OCI-LY3 (cell line): ENCODE measurements at regions not wholly inside any gene's neighbourhood (a gene's known extent, or its start where the extent isn't known, plus 50 kb on each side); places are given as distances from the start of the nearest gene placed in this dataset.
A peak's percentile ranks its signal among the peaks of the same experiment; 100 is the strongest.

Experiments
- H2AFZ ChIP-seq: fragments of 200-600, 300-600 bp; shearing (Covaris generic); 2 replicates; pipeline ENCODE4 v1.6.0; 2014; ENCODE audit warnings: antibody characterized with exemption, low read depth, low read length
- H3K27ac ChIP-seq: fragments of 200-600, 300-600 bp; sonication (generic); 2 replicates; pipeline ENCODE4 v1.5.1; 2014; ENCODE audit warnings: mild to moderate bottlenecking, low read length, moderate library complexity, mixed read lengths
- H3K27me3 ChIP-seq: fragments of 200-600, 300-600 bp; sonication (generic); 2 replicates; pipeline ENCODE4 v1.6.1; 2014; ENCODE audit warnings: low read depth, low read length, mixed read lengths
- H3K36me3 ChIP-seq: fragments of 200-600, 300-600 bp; sonication (generic); replicated peaks from 2 replicates; pipeline ENCODE3; 2014; ENCODE audit warnings: low read depth, low read length, mixed read lengths
- H3K4me1 ChIP-seq: fragments of 300-600, 200-600 bp; sonication (generic); 2 replicates; pipeline ENCODE4 v1.6.1; 2014; ENCODE audit warnings: low read length, mixed read lengths
- H3K4me2 ChIP-seq: fragments of 200-600, 300-600 bp; sonication (generic); 2 replicates; pipeline ENCODE4 v1.6.1; 2014; ENCODE audit warnings: low read length, mixed read lengths
- H3K4me3 ChIP-seq: fragments of 300-600, 200-600 bp; sonication (generic); 2 replicates; pipeline ENCODE4 v1.5.1; 2014; ENCODE audit warnings: antibody characterized with exemption, mild to moderate bottlenecking, low read length, moderate library complexity
- H3K79me2 ChIP-seq: fragments of 300-600, 200-600 bp; shearing (Covaris generic); 2 replicates; pipeline ENCODE4 v1.6.1; 2014; ENCODE audit warnings: mild to moderate bottlenecking, low read length, mixed read lengths
- H3K9ac ChIP-seq: fragments of 300-600, 200-600 bp; shearing (Covaris generic); 2 replicates; pipeline ENCODE4 v1.6.0; 2014; ENCODE audit warnings: mild to moderate bottlenecking, low read length, moderate library complexity
- H3K9me3 ChIP-seq: fragments of 200-600, 300-600 bp; shearing (Covaris generic); 2 replicates; pipeline ENCODE4 v1.6.1; 2014; ENCODE audit warnings: low read length, mixed read lengths; ENCODE audit not compliant: insufficient read depth
- H4K20me1 ChIP-seq: fragments of 200-600, 300-600 bp; sonication (generic); 2 replicates; pipeline ENCODE4 v1.6.1; 2016; ENCODE audit warnings: low read length, mixed read lengths; ENCODE audit not compliant: insufficient read depth
- CTCF ChIP-seq: fragments of 200-600, 300-600 bp; sonication (generic); IDR thresholded peaks from 2 replicates; pipeline ENCODE4 v1.5.1; 2014; ENCODE audit warnings: antibody characterized with exemption, low read length, low read depth
- EZH2phosphoT487 ChIP-seq: fragments of 200-600 bp; shearing (Covaris generic); IDR thresholded peaks from 2 replicates; pipeline ENCODE4 v1.6.1; 2018; ENCODE audit warnings: antibody characterized with exemption, mixed run types, low read depth

GRCh38 chr5:125874057-125874456 lies 549.2 kb upstream of the GRAMD2B start:
- no peak for TF ChIP-seq EZH2phosphoT487
- TF ChIP-seq CTCF, result no peak
- H3K4me3 ChIP-seq, result no peak overlapping the region
- no peaks in the 10 kb centered on the region for H3K9me3 ChIP-seq
- no peaks in the 10 kb centered on the region for H3K4me1 ChIP-seq
- no peaks in the 10 kb centered on the region for H3K36me3 ChIP-seq
- no peaks in the 10 kb centered on the region for H3K27me3 ChIP-seq
- H2AFZ ChIP-seq, result no peak overlapping the region
- H3K79me2 ChIP-seq, result no peaks in the 10 kb centered on the region
- no peak overlapping the region for H3K9ac ChIP-seq
- no peak overlapping the region for H3K27ac ChIP-seq
- H3K4me2 ChIP-seq, result no peak overlapping the region
- no peaks in the 10 kb centered on the region for H4K20me1 ChIP-seq

- H3K4me3 ChIP-seq, result no peak overlapping the region
- no peaks in the 10 kb centered on the region for H3K79me2 ChIP-seq
- H3K27ac ChIP-seq, result no peak overlapping the region
- no peak overlapping the region for H2AFZ ChIP-seq
- TF ChIP-seq CTCF, result peak; percentile 34
- no peak for TF ChIP-seq EZH2phosphoT487
- H3K36me3 ChIP-seq, result no peaks in the 10 kb centered on the region
- no peaks in the 10 kb centered on the region for H4K20me1 ChIP-seq
- no peak overlapping the region for H3K4me2 ChIP-seq
- no peaks in the 10 kb centered on the region for H3K27me3 ChIP-seq
- no peaks in the 10 kb centered on the region for H3K9me3 ChIP-seq
- H3K4me1 ChIP-seq, result no peaks in the 10 kb centered on the region
- H3K9ac ChIP-seq, result no peak overlapping the region
Observed at GRCh38 chr5:125874717-125875116, 548.5 kb upstream of the GRAMD2B start.

DNA sequence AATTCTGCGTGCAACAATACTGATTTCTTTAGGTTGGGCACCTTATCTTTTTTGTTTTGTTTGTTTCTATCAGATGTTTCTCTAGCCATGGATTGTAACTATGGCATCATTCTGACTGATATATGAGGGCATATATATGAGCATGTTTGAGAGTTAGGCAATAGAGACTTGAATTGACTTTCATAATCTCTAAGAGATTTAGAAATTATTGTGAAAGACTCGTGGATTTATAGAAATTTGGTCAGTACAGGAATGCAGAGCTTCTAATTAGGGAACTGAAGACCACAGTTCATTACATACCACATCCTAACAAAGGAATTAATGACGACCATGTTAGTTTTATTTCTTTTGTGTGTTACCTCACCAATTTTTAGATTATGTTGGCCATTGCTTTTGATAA lies 546.0 kb upstream of the GRAMD2B start:
- H3K9me3 ChIP-seq, result no peaks in the 10 kb centered on the region
- H3K36me3 ChIP-seq, result no peaks in the 10 kb centered on the region
- no peak overlapping the region for H3K4me3 ChIP-seq
- no peaks in the 10 kb centered on the region for H4K20me1 ChIP-seq
- H3K27ac ChIP-seq, result no peak overlapping the region
- TF ChIP-seq CTCF (no peak), EZH2phosphoT487 (no peak)
- no peaks in the 10 kb centered on the region for H3K27me3 ChIP-seq
- no peaks in the 10 kb centered on the region for H3K79me2 ChIP-seq
- no peak overlapping the region for H3K9ac ChIP-seq
- no peak overlapping the region for H3K4me2 ChIP-seq
- no peaks in the 10 kb centered on the region for H3K4me1 ChIP-seq
- no peak overlapping the region for H2AFZ ChIP-seq

GRCh38 chr5:125882061-125882460 lies 541.1 kb upstream of the GRAMD2B start:
- H3K4me3 ChIP-seq, result no peak overlapping the region
- no peaks in the 10 kb centered on the region for H4K20me1 ChIP-seq
- no peaks in the 10 kb centered on the region for H3K4me1 ChIP-seq
- no peaks in the 10 kb centered on the region for H3K36me3 ChIP-seq
- H2AFZ ChIP-seq, result no peak overlapping the region
- H3K27ac ChIP-seq, result no peak overlapping the region
- no peak overlapping the region for H3K4me2 ChIP-seq
- H3K27me3 ChIP-seq, result no peaks in the 10 kb centered on the region
- no peaks in the 10 kb centered on the region for H3K9me3 ChIP-seq
- TF ChIP-seq CTCF (no peak), EZH2phosphoT487 (no peak)
- H3K79me2 ChIP-seq, result no peaks in the 10 kb centered on the region
- H3K9ac ChIP-seq, result no peak overlapping the region
